ENCODE measurements at regions not wholly inside any gene's neighbourhood (a gene's known extent, or its start where the extent isn't known, plus 50 kb on each side); places are given as distances from the start of the nearest gene placed in this dataset.

GRCh38 chr7:67940400-67940799 lies 943.8 kb downstream of the TYW1 start:
- TF ChIP-seq ZNF274 (IDR thresholded peaks at IDR 0.05; ENCODE audit: low read depth, low read length), result no peak

GRCh38 chr7:67947191-67947590 lies 950.6 kb downstream of the TYW1 start:
- H3K4me3 ChIP-seq (ENCODE audit: low read length), result no peak overlapping the region

More at GRCh38 chr7:67940400-67940799, 943.8 kb downstream of the TYW1 start:
- no peak overlapping the region for H3K4me3 ChIP-seq (ENCODE audit: low read length)

GRCh38 chr7:67947646-67948045 lies 951.0 kb downstream of the TYW1 start:
- H3K4me3 ChIP-seq (ENCODE audit: low read length), result no peak overlapping the region
- no peak for TF ChIP-seq ZNF274 (IDR thresholded peaks at IDR 0.05; ENCODE audit: low read depth, low read length)

More at GRCh38 chr7:67947191-67947590, 950.6 kb downstream of the TYW1 start:
- no peak for TF ChIP-seq ZNF274 (IDR thresholded peaks at IDR 0.05; ENCODE audit: low read depth, low read length)

GRCh38 chr7:67950321-67951083 lies 953.9 kb downstream of the TYW1 start:
- H3K4me3 ChIP-seq (ENCODE audit: low read length), result no peak overlapping the region
- no peak for TF ChIP-seq ZNF274 (IDR thresholded peaks at IDR 0.05; ENCODE audit: low read depth, low read length)

- no peak for TF ChIP-seq ZNF274 (IDR thresholded peaks at IDR 0.05; ENCODE audit: low read depth, low read length)
- no peak overlapping the region for H3K4me3 ChIP-seq (ENCODE audit: low read length)
These were observed 958.4 kb downstream of the TYW1 start for GRCh38 chr7:67955061-67955460.

GRCh38 chr7:67962863-67963262 lies 966.2 kb downstream of the TYW1 start:
- no peak for TF ChIP-seq ZNF274 (IDR thresholded peaks at IDR 0.05; ENCODE audit: low read depth, low read length)
- no peak overlapping the region for H3K4me3 ChIP-seq (ENCODE audit: low read length)

- no peak for TF ChIP-seq ZNF274 (IDR thresholded peaks at IDR 0.05; ENCODE audit: low read depth, low read length)
- H3K4me3 ChIP-seq (ENCODE audit: low read length), result no peak overlapping the region
These were observed 979.9 kb downstream of the TYW1 start for GRCh38 chr7:67976490-67976889.

GRCh38 chr7:67983486-67983885 lies 986.9 kb downstream of the TYW1 start:
- no peak for TF ChIP-seq ZNF274 (IDR thresholded peaks at IDR 0.05; ENCODE audit: low read depth, low read length)
- H3K4me3 ChIP-seq (ENCODE audit: low read length), result no peak overlapping the region

- no peak for TF ChIP-seq ZNF274 (IDR thresholded peaks at IDR 0.05; ENCODE audit: low read depth, low read length)
- H3K4me3 ChIP-seq (ENCODE audit: low read length), result no peak overlapping the region
These were observed 987.7 kb downstream of the TYW1 start for GRCh38 chr7:67984326-67984725.

- TF ChIP-seq ZNF274 (IDR thresholded peaks at IDR 0.05; ENCODE audit: low read depth, low read length), result no peak
- no peak overlapping the region for H3K4me3 ChIP-seq (ENCODE audit: low read length)
These were observed 992.5 kb downstream of the TYW1 start for GRCh38 chr7:67989142-67989541.

GRCh38 chr7:67990003-67990402 lies 993.4 kb downstream of the TYW1 start:
- H3K4me3 ChIP-seq (ENCODE audit: low read length), result no peak overlapping the region
- TF ChIP-seq ZNF274 (IDR thresholded peaks at IDR 0.05; ENCODE audit: low read depth, low read length), result no peak

- H3K4me3 ChIP-seq (ENCODE audit: low read length), result no peak overlapping the region
- no peak for TF ChIP-seq ZNF274 (IDR thresholded peaks at IDR 0.05; ENCODE audit: low read depth, low read length)
These were observed 994.1 kb downstream of the TYW1 start for GRCh38 chr7:67990716-67991115.

GRCh38 chr7:67992287-67992686 lies 995.7 kb downstream of the TYW1 start:
- H3K4me3 ChIP-seq (ENCODE audit: low read length), result no peak overlapping the region

GRCh38 chr7:68005992-68006391 lies 1009.4 kb downstream of the TYW1 start:
- no peak overlapping the region for H3K4me3 ChIP-seq (ENCODE audit: low read length)
- no peak for TF ChIP-seq ZNF274 (IDR thresholded peaks at IDR 0.05; ENCODE audit: low read depth, low read length)

More at GRCh38 chr7:67992287-67992686, 995.7 kb downstream of the TYW1 start:
- TF ChIP-seq ZNF274 (IDR thresholded peaks at IDR 0.05; ENCODE audit: low read depth, low read length), result no peak

- no peak for TF ChIP-seq ZNF274 (IDR thresholded peaks at IDR 0.05; ENCODE audit: low read depth, low read length)
These were observed 1010.0 kb downstream of the TYW1 start for GRCh38 chr7:68006619-68007018.

GRCh38 chr7:68009716-68010115 lies 1013.1 kb downstream of the TYW1 start:
- H3K4me3 ChIP-seq (ENCODE audit: low read length), result no peak overlapping the region
- no peak for TF ChIP-seq ZNF274 (IDR thresholded peaks at IDR 0.05; ENCODE audit: low read depth, low read length)

More at GRCh38 chr7:68006619-68007018, 1010.0 kb downstream of the TYW1 start:
- H3K4me3 ChIP-seq (ENCODE audit: low read length), result no peak overlapping the region

All from GM08714 (cell line).